H9 (cell line): ENCODE measurements at regions not wholly inside any gene's neighbourhood (a gene's known extent, or its start where the extent isn't known, plus 50 kb on each side); places are given as distances from the start of the nearest gene placed in this dataset.
A peak's percentile ranks its signal among the peaks of the same experiment; 100 is the strongest.

ENCODE experiments used
- DNase-seq: peaks from one replicate; pipeline ENCODE4 v3.0.0-alpha.2; 2017
- H2AFZ ChIP-seq: one replicate; pipeline ENCODE4 v1.6.1; 2013; ENCODE audit warnings: mild to moderate bottlenecking, low read length, control low read depth, moderate library complexity
- H2AK5ac ChIP-seq: 2 replicates; pipeline ENCODE4 v1.6.1; 2013; ENCODE audit warnings: low read length, control low read depth, mixed read lengths; ENCODE audit not compliant: insufficient read length
- H2BK120ac ChIP-seq: one replicate; pipeline ENCODE4 v1.6.1; 2013; ENCODE audit warnings: low read depth, mild to moderate bottlenecking, low read length, control low read depth, inconsistent platforms; ENCODE audit not compliant: poor library complexity, severe bottlenecking
- H2BK12ac ChIP-seq: 2 replicates; pipeline ENCODE4 v1.6.1; 2013; ENCODE audit warnings: low read length, control low read depth, mixed read lengths, low read depth; ENCODE audit not compliant: insufficient read length
- H2BK15ac ChIP-seq: 2 replicates; pipeline ENCODE4 v1.6.1; 2013; ENCODE audit warnings: low read depth, low read length, control low read depth
- H2BK20ac ChIP-seq: one replicate; pipeline ENCODE4 v1.6.1; 2013; ENCODE audit warnings: low read depth, mild to moderate bottlenecking, low read length, control low read depth, inconsistent platforms; ENCODE audit not compliant: poor library complexity, severe bottlenecking
- H2BK5ac ChIP-seq: 2 replicates; pipeline ENCODE4 v1.6.1; 2013; ENCODE audit warnings: low read length, control low read depth, mixed read lengths; ENCODE audit not compliant: insufficient read length
- H3K14ac ChIP-seq: 2 replicates; pipeline ENCODE4 v1.6.1; 2013; ENCODE audit warnings: low read length, control low read depth; ENCODE audit not compliant: insufficient read depth
- H3K18ac ChIP-seq: 2 replicates; pipeline ENCODE4 v1.6.1; 2013; ENCODE audit warnings: low read depth, mild to moderate bottlenecking, mixed read lengths, low read length, control low read depth; ENCODE audit not compliant: insufficient read length
- H3K23ac ChIP-seq: 2 replicates; pipeline ENCODE4 v1.6.1; 2013; ENCODE audit warnings: low read length, control low read depth, mixed read lengths, low read depth; ENCODE audit not compliant: insufficient read length
- H3K23me2 ChIP-seq: 2 replicates; pipeline ENCODE4 v1.6.1; 2013; ENCODE audit warnings: low read depth, mild to moderate bottlenecking, mixed read lengths, low read length, control low read depth; ENCODE audit not compliant: insufficient read length, poor library complexity, severe bottlenecking
- H3K27ac ChIP-seq: 2 replicates; pipeline ENCODE4 v1.5.1; 2013; ENCODE audit warnings: low read length, control low read depth, mixed read lengths, low read depth; ENCODE audit not compliant: insufficient read length
- H3K27me3 ChIP-seq: 2 replicates; pipeline ENCODE4 v1.6.1; 2013; ENCODE audit warnings: low read length, control low read depth, inconsistent platforms; ENCODE audit not compliant: insufficient read depth
- H3K4ac ChIP-seq: 2 replicates; pipeline ENCODE4 v1.6.1; 2013; ENCODE audit warnings: low read depth, mild to moderate bottlenecking, control low read depth, inconsistent platforms, low read length, moderate library complexity
- H3K4me1 ChIP-seq: 2 replicates; pipeline ENCODE4 v1.6.1; 2013; ENCODE audit warnings: low read length, control low read depth, inconsistent platforms; ENCODE audit not compliant: insufficient read depth
- H3K4me2 ChIP-seq: 2 replicates; pipeline ENCODE4 v1.6.1; 2013; ENCODE audit warnings: low read length, control low read depth, mixed read lengths; ENCODE audit not compliant: insufficient read length, insufficient read depth
- H3K56ac ChIP-seq: 2 replicates; pipeline ENCODE4 v1.6.1; 2013; ENCODE audit warnings: low read depth, mild to moderate bottlenecking, mixed read lengths, low read length, control low read depth; ENCODE audit not compliant: insufficient read length
- H3K79me1 ChIP-seq: 2 replicates; pipeline ENCODE4 v1.6.1; 2013; ENCODE audit warnings: low read depth, mild to moderate bottlenecking, moderate library complexity, low read length, control low read depth, inconsistent platforms; ENCODE audit not compliant: insufficient read depth, poor library complexity, severe bottlenecking
- H3K79me2 ChIP-seq: 2 replicates; pipeline ENCODE4 v1.6.1; 2013; ENCODE audit warnings: low read length, control low read depth, inconsistent platforms; ENCODE audit not compliant: insufficient read depth
- H3K9ac ChIP-seq: 2 replicates; pipeline ENCODE4 v1.6.1; 2013; ENCODE audit warnings: low read length, control low read depth, mixed read lengths; ENCODE audit not compliant: insufficient read length; ENCODE audit errors: extremely low read depth
- H3K9me3 ChIP-seq: one replicate; pipeline ENCODE4 v1.6.1; 2013; ENCODE audit warnings: low read depth, low read length, inconsistent platforms; ENCODE audit not compliant: control insufficient read depth
- H3T11ph ChIP-seq: one replicate; pipeline ENCODE4 v1.6.1; 2013; ENCODE audit warnings: mild to moderate bottlenecking, low read length, control low read depth, inconsistent platforms
- H4K20me1 ChIP-seq: one replicate; pipeline ENCODE4 v1.6.1; 2013; ENCODE audit not compliant: control insufficient read depth, insufficient read length, insufficient read depth
- H4K5ac ChIP-seq: 2 replicates; pipeline ENCODE4 v1.6.1; 2013; ENCODE audit warnings: low read depth, mild to moderate bottlenecking, mixed read lengths, low read length, control low read depth; ENCODE audit not compliant: insufficient read length
- H4K8ac ChIP-seq: replicated peaks from 2 replicates; pipeline ENCODE4 v1.6.1; 2013; ENCODE audit warnings: low read length, control low read depth, mixed read lengths, low read depth; ENCODE audit not compliant: insufficient read length
- H4K91ac ChIP-seq: 2 replicates; pipeline ENCODE4 v1.6.1; 2013; ENCODE audit warnings: low read depth, mild to moderate bottlenecking, moderate library complexity, mixed read lengths, low read length, control low read depth; ENCODE audit not compliant: insufficient read length
- H3K27ac Mint-ChIP-seq, 3 experiments: 2 replicates in 2 of 3; 3 replicates in 1 of 3; pipeline ENCODE4 v1.8.0; 2020 to 2021; ENCODE audit warnings: mixed read lengths in 3 of 3, mild to moderate bottlenecking in 1 of 3, moderate library complexity in 1 of 3
- H3K27me3 Mint-ChIP-seq: 2 replicates; pipeline ENCODE4 v1.8.0; 2021; ENCODE audit warnings: low read depth, mild to moderate bottlenecking, moderate library complexity, mixed read lengths
- H3K36me3 Mint-ChIP-seq, 3 experiments: 2 replicates in 2 of 3; 3 replicates in 1 of 3; pipeline ENCODE4 v1.8.0; 2020 to 2021; ENCODE audit warnings: low read depth in 3 of 3, mixed read lengths in 3 of 3; ENCODE audit not compliant: insufficient read depth in 1 of 3
- H3K4me1 Mint-ChIP-seq, 2 experiments: 2 replicates each; pipeline ENCODE4 v1.8.0; 2020; ENCODE audit warnings: mixed read lengths in 2 of 2
- H3K4me3 Mint-ChIP-seq, 2 experiments: 2 replicates in 1 of 2; 3 replicates in 1 of 2; pipeline ENCODE4 v1.8.0; 2020 to 2021; ENCODE audit warnings: mild to moderate bottlenecking in 2 of 2, mixed read lengths in 2 of 2, moderate library complexity in 1 of 2
- H3K9me3 Mint-ChIP-seq, 2 experiments: 2 replicates in 1 of 2; 3 replicates in 1 of 2; pipeline ENCODE4 v1.8.0; 2020; ENCODE audit warnings: mild to moderate bottlenecking in 2 of 2, mixed read lengths in 2 of 2, moderate library complexity in 1 of 2
- WGBS: extraction: QIAGEN DNeasy Blood & Tissue Kit; methylation state at CpG from one replicate; pipeline ENCODE4 v1.1.7; 2013; ENCODE audit warnings: missing lambda C conversion rate, low lambda C conversion rate, mixed read lengths; ENCODE audit not compliant: insufficient read length; ENCODE audit errors: extremely low coverage; 5-methylcytosine and 5-hydroxymethylcytosine counted together
- TF ChIP-seq, protein P1 (sequence below): fragments of 200-600 bp; sonication (generic); conservative IDR thresholded peaks from 3 replicates; pipeline ENCODE4 v1.8.0; 2021; ENCODE audit warnings: antibody characterized with exemption, mild to moderate bottlenecking

DNA sequence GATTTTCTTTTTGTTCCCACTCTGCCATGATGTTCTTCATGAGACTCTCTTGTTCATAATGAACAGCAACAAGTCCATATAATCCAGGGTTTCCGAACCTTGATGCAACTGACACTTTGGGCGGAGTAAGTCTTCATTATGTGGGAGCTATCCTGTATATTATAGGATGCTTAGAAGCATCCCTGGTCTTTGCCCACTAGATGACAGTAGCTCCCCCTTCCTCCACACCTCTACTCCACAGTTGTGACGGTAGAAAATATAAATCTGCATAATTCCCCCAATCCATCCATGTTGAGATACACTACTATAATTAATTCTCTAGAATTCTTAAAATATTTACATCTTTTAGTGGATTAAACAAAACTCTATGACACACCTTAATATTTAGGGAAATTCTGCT is 482.2 kb upstream of the CELF4 start:
- no peak overlapping the region for H2BK120ac ChIP-seq
- H2BK20ac ChIP-seq = no peak overlapping the region
- TF ChIP-seq, protein P1, sequence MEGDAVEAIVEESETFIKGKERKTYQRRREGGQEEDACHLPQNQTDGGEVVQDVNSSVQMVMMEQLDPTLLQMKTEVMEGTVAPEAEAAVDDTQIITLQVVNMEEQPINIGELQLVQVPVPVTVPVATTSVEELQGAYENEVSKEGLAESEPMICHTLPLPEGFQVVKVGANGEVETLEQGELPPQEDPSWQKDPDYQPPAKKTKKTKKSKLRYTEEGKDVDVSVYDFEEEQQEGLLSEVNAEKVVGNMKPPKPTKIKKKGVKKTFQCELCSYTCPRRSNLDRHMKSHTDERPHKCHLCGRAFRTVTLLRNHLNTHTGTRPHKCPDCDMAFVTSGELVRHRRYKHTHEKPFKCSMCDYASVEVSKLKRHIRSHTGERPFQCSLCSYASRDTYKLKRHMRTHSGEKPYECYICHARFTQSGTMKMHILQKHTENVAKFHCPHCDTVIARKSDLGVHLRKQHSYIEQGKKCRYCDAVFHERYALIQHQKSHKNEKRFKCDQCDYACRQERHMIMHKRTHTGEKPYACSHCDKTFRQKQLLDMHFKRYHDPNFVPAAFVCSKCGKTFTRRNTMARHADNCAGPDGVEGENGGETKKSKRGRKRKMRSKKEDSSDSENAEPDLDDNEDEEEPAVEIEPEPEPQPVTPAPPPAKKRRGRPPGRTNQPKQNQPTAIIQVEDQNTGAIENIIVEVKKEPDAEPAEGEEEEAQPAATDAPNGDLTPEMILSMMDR = peak; percentile 62
- H4K20me1 ChIP-seq = no peaks in the 10 kb centered on the region
- H3K18ac ChIP-seq = no peak overlapping the region
- no peak overlapping the region for H2BK15ac ChIP-seq
- H3K56ac ChIP-seq = no peak overlapping the region
- Mint-ChIP-seq H3K36me3 (no peaks in the 10 kb centered on the region; a peak in 1 of 7 replicates), H3K4me3 (no peak overlapping the region), H3K4me1 (no peaks in the 10 kb centered on the region), H3K9me3 (no peaks in the 10 kb centered on the region; a peak in 1 of 5 replicates), H3K27ac (no peak overlapping the region), H3K27me3 (no peaks in the 10 kb centered on the region)
- no peaks in the 10 kb centered on the region for H3K9me3 ChIP-seq
- H3K4me1 ChIP-seq = no peaks in the 10 kb centered on the region
- no peak for DNase-seq
- no peak overlapping the region for H4K91ac ChIP-seq
- H3K4me2 ChIP-seq = no peak overlapping the region
- no peaks in the 10 kb centered on the region for H3K23me2 ChIP-seq
- no peak overlapping the region for H3K27ac ChIP-seq
- H4K8ac ChIP-seq = no peak overlapping the region
- H3K23ac ChIP-seq = no peak overlapping the region
- H2BK5ac ChIP-seq = no peak overlapping the region
- no peaks in the 10 kb centered on the region for H3K79me1 ChIP-seq
- H3K27me3 ChIP-seq = no peaks in the 10 kb centered on the region
- H3K9ac ChIP-seq = no peak overlapping the region
- no peak overlapping the region for H2AFZ ChIP-seq
- WGBS = no CpG with 5 or more reads among the region's 3 CpGs
- H4K5ac ChIP-seq = no peak overlapping the region
- H3K79me2 ChIP-seq = no peaks in the 10 kb centered on the region
- H3T11ph ChIP-seq = no peak overlapping the region
- H2AK5ac ChIP-seq = no peak overlapping the region
- no peak overlapping the region for H2BK12ac ChIP-seq
- no peak overlapping the region for H3K4ac ChIP-seq
- no peak overlapping the region for H3K14ac ChIP-seq
